NCI-H146 treated with DMSO at 0.1 percent for 48 hours (cell line): ENCODE measurements at regions not wholly inside any gene's neighbourhood (a gene's known extent, or its start where the extent isn't known, plus 50 kb on each side); places are given as distances from the start of the nearest gene placed in this dataset.
"Not testable (repeated sequence)": the region's sequence is repeated elsewhere in the genome, so short reads cannot be mapped to it uniquely, and the experiment has no call there.

Source experiments
- DNase-seq: peaks from one replicate; lab custom pipeline; 2025; ENCODE audit not compliant: unreplicated experiment; lab: John Stamatoyannopoulos, UW

GRCh38 chr6:137798846-137799245 lies 68.2 kb upstream of the TNFAIP3 start:
- no peak for DNase-seq

- peak; percentile 49 for DNase-seq
Measured at GRCh38 chr6:137799950-137800568, 67.0 kb upstream of the TNFAIP3 start.

GRCh38 chr6:137800762-137801161 lies 66.3 kb upstream of the TNFAIP3 start:
- DNase-seq, result no peak

- no peak for DNase-seq
Measured at GRCh38 chr6:137801352-137802114, 65.5 kb upstream of the TNFAIP3 start.

- no peak for DNase-seq
Measured at GRCh38 chr6:137802408-137803182, 64.5 kb upstream of the TNFAIP3 start.

- DNase-seq, result no peak
Measured at GRCh38 chr6:137804637-137805036, 62.4 kb upstream of the TNFAIP3 start.

- DNase-seq, result no peak
Measured at GRCh38 chr6:137805622-137806021, 61.4 kb upstream of the TNFAIP3 start.

- DNase-seq, result no peak
Measured at GRCh38 chr6:137806914-137807682, 60.0 kb upstream of the TNFAIP3 start.

GRCh38 chr6:137808191-137808590 lies 58.9 kb upstream of the TNFAIP3 start:
- DNase-seq, result no peak

GRCh38 chr6:137808836-137809315 lies 58.2 kb upstream of the TNFAIP3 start:
- no peak for DNase-seq

GRCh38 chr6:137809895-137810553 lies 57.0 kb upstream of the TNFAIP3 start:
- DNase-seq, result not testable (repeated sequence)

- no peak for DNase-seq
Measured at GRCh38 chr6:137810554-137811120, 56.4 kb upstream of the TNFAIP3 start.

- peak; percentile 19 for DNase-seq
Measured at GRCh38 chr6:137811121-137811915, 55.7 kb upstream of the TNFAIP3 start.

GRCh38 chr6:137811916-137812553 lies 55.0 kb upstream of the TNFAIP3 start:
- DNase-seq, result no peak

- no peak for DNase-seq
Measured at GRCh38 chr6:137813308-137813970, 53.6 kb upstream of the TNFAIP3 start.

GRCh38 chr6:137814030-137814429 lies 53.0 kb upstream of the TNFAIP3 start:
- not testable (repeated sequence) for DNase-seq

GRCh38 chr6:137815692-137816091 lies 51.4 kb upstream of the TNFAIP3 start:
- no peak for DNase-seq

- no peak for DNase-seq
Measured at GRCh38 chr6:137816133-137816579, 50.9 kb upstream of the TNFAIP3 start.
